SIG-M5 treated with dmso at 0.1 percent for 504 hours (cell line): ENCODE measurements at regions not wholly inside any gene's neighbourhood (a gene's known extent, or its start where the extent isn't known, plus 50 kb on each side); places are given as distances from the start of the nearest gene placed in this dataset.
"Not testable (repeated sequence)": the region's sequence is repeated elsewhere in the genome, so short reads cannot be mapped to it uniquely, and the experiment has no call there.

ENCODE experiments used
- DNase-seq: peaks from one replicate; lab custom pipeline; 2025; ENCODE audit not compliant: unreplicated experiment; lab: John Stamatoyannopoulos, UW

- no peak for DNase-seq
These were observed 175.5 kb downstream of the TFAP2B start for GRCh38 chr6:50993941-50994720.

GRCh38 chr6:50995036-50995435, 176.4 kb downstream of the TFAP2B start:
- no peak for DNase-seq

- DNase-seq, result no peak
These were observed 180.2 kb downstream of the TFAP2B start for GRCh38 chr6:50998905-50999304.

GRCh38 chr6:51001399-51001798, 182.7 kb downstream of the TFAP2B start:
- DNase-seq, result no peak

GRCh38 chr6:51004380-51004779, 185.7 kb downstream of the TFAP2B start:
- DNase-seq, result no peak

- DNase-seq, result no peak
These were observed 187.1 kb downstream of the TFAP2B start for GRCh38 chr6:51005779-51006178.

- DNase-seq, result no peak
These were observed 188.6 kb downstream of the TFAP2B start for GRCh38 chr6:51007237-51007636.

GRCh38 chr6:51008693-51009092, 190.0 kb downstream of the TFAP2B start:
- not testable (repeated sequence) for DNase-seq

- DNase-seq, result no peak
These were observed 194.7 kb downstream of the TFAP2B start for GRCh38 chr6:51013376-51013775.

- DNase-seq, result no peak
These were observed 196.7 kb downstream of the TFAP2B start for GRCh38 chr6:51015394-51015793.

GRCh38 chr6:51016489-51016888, 197.8 kb downstream of the TFAP2B start:
- no peak for DNase-seq

GRCh38 chr6:51019806-51020205, 201.1 kb downstream of the TFAP2B start:
- DNase-seq, result no peak

- no peak for DNase-seq
These were observed 202.5 kb downstream of the TFAP2B start for GRCh38 chr6:51021171-51021570.

- no peak for DNase-seq
These were observed 205.5 kb downstream of the TFAP2B start for GRCh38 chr6:51024126-51024525.

- DNase-seq, result no peak
These were observed 206.6 kb downstream of the TFAP2B start for GRCh38 chr6:51025082-51025777.

- DNase-seq, result no peak
These were observed 208.8 kb downstream of the TFAP2B start for GRCh38 chr6:51027283-51028065.

- DNase-seq, result no peak
These were observed 209.6 kb downstream of the TFAP2B start for GRCh38 chr6:51028276-51028675.

- no peak for DNase-seq
These were observed 210.9 kb downstream of the TFAP2B start for GRCh38 chr6:51029561-51029960.

GRCh38 chr6:51045548-51045947, 226.9 kb downstream of the TFAP2B start:
- DNase-seq, result no peak

- DNase-seq, result no peak
These were observed 230.8 kb downstream of the TFAP2B start for GRCh38 chr6:51049288-51049982.
